Mammary epithelial cell (primary cell): ENCODE measurements at regions not wholly inside any gene's neighbourhood (a gene's known extent, or its start where the extent isn't known, plus 50 kb on each side); places are given as distances from the start of the nearest gene placed in this dataset.
"Not testable (repeated sequence)": the region's sequence is repeated elsewhere in the genome, so short reads cannot be mapped to it uniquely, and the experiment has no call there.

Experiments used
- CTCF ChIP-seq, 2 donors: IDR thresholded peaks in 1 of 2; conservative IDR thresholded peaks in 1 of 2; 2 replicates each; pipeline ENCODE4 v1.5.1; 2011 to 2012; ENCODE audit warnings: inconsistent platforms in 2 of 2, low read length in 2 of 2, mild to moderate bottlenecking in 2 of 2, control low read depth in 1 of 2, low read depth in 1 of 2; ENCODE audit not compliant: insufficient read depth in 1 of 2; ENCODE audit errors: extremely low read depth in 1 of 2
- EZH2 ChIP-seq: IDR thresholded peaks from 2 replicates; pipeline ENCODE4 v1.6.1; 2012; ENCODE audit warnings: low read length, inconsistent platforms, borderline replicate concordance

DNA sequence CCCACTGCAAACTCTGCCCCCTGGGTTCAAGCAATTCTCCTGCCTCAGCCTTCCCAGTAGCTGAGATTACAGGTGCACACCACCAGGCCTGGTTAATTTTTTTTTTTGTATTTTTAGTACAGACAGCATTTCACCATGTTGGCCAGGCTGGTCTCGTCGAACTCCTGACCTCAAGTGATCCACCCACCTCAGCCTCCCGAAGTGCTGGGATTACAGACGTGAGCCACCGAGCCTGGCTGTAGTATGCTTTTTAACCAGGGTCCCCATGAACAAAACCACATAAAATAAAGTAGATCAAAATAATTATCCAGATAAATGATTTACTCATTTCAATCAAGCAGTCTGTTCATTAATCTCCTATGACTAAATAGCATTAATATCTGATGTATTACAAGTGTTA, 2144.0 kb downstream of the TP53TG3F start:
- TF ChIP-seq CTCF (conservative IDR thresholded peaks at IDR 0.05 in 1 of 2, IDR thresholded peaks at IDR 0.05 in 1 of 2; ENCODE audit: extremely low read depth in 1 of 2, insufficient read depth in 1 of 2, low read depth in 1 of 2, low read length in 2 of 2); EZH2: not testable (repeated sequence)
